Ectodermal cell (in vitro differentiated cells): ENCODE measurements at regions not wholly inside any gene's neighbourhood (a gene's known extent, or its start where the extent isn't known, plus 50 kb on each side); places are given as distances from the start of the nearest gene placed in this dataset.
"Not testable (repeated sequence)": the region's sequence is repeated elsewhere in the genome, so short reads cannot be mapped to it uniquely, and the experiment has no call there.

Experiments
- H3K27ac ChIP-seq: 2 replicates; pipeline ENCODE4 v1.7.0; 2013; ENCODE audit warnings: mild to moderate bottlenecking, low read depth, low read length; ENCODE audit not compliant: insufficient read depth, poor library complexity, severe bottlenecking
- H3K27me3 ChIP-seq: 2 replicates; pipeline ENCODE4 v1.7.0; 2013; ENCODE audit warnings: mild to moderate bottlenecking, low read length; ENCODE audit not compliant: insufficient read depth, control insufficient read depth, poor library complexity, severe bottlenecking
- H3K36me3 ChIP-seq: one replicate; pipeline ENCODE4 v1.7.0; 2013; ENCODE audit warnings: low read length; ENCODE audit not compliant: control insufficient read depth, insufficient read depth
- H3K4me1 ChIP-seq: one replicate; pipeline ENCODE4 v1.7.0; 2013; ENCODE audit warnings: low read length; ENCODE audit not compliant: control insufficient read depth, insufficient read depth
- H3K4me3 ChIP-seq: 2 replicates; pipeline ENCODE4 v1.7.0; 2013; ENCODE audit warnings: low read depth, low read length, control low read depth; ENCODE audit not compliant: insufficient read depth
- H3K9me3 ChIP-seq: 2 replicates; pipeline ENCODE4 v1.7.0; 2013; ENCODE audit warnings: mild to moderate bottlenecking, low read length, moderate library complexity; ENCODE audit not compliant: control insufficient read depth
- WGBS, 2 experiments: methylation state at CpG; one replicate each; pipeline ENCODE4 v1.1.7; 2013; ENCODE audit warnings: missing lambda C conversion rate in 2 of 2; 5-methylcytosine and 5-hydroxymethylcytosine counted together

GRCh38 chr3:161600173-161600572 is 103.6 kb downstream of the OTOL1 start:
- H3K27ac ChIP-seq: no peak overlapping the region
- H3K4me1 ChIP-seq: no peaks in the 10 kb centered on the region
- no peaks in the 10 kb centered on the region for H3K9me3 ChIP-seq
- H3K36me3 ChIP-seq: no peaks in the 10 kb centered on the region
- no peak overlapping the region for H3K4me3 ChIP-seq
- no peaks in the 10 kb centered on the region for H3K27me3 ChIP-seq
- 92 to 96% methylated on average over 5 of the region's 5 CpGs for WGBS, 2 experiments

GRCh38 chr3:161602475-161602874 is 105.9 kb downstream of the OTOL1 start:
- Histone ChIP-seq H3K9me3 (no peaks in the 10 kb centered on the region), H3K27me3 (no peaks in the 10 kb centered on the region), H3K36me3 (no peaks in the 10 kb centered on the region), H3K27ac (no peak overlapping the region), H3K4me1 (no peaks in the 10 kb centered on the region), H3K4me3 (no peak overlapping the region)
- 94 to 100% methylated on average over 1 of the region's 1 CpG for WGBS, 2 experiments

GRCh38 chr3:161602918-161603317 is 106.3 kb downstream of the OTOL1 start:
- Histone ChIP-seq H3K36me3 (no peaks in the 10 kb centered on the region), H3K4me1 (no peaks in the 10 kb centered on the region), H3K4me3 (no peak overlapping the region), H3K9me3 (no peaks in the 10 kb centered on the region), H3K27me3 (no peaks in the 10 kb centered on the region), H3K27ac (no peak overlapping the region)

- Histone ChIP-seq H3K36me3 (no peaks in the 10 kb centered on the region), H3K4me1 (no peaks in the 10 kb centered on the region), H3K4me3 (no peak overlapping the region), H3K27ac (no peak overlapping the region), H3K9me3 (no peaks in the 10 kb centered on the region), H3K27me3 (no peaks in the 10 kb centered on the region)
- WGBS, 2 experiments: 91 to 100% methylated on average over 1 of the region's 1 CpG
These were observed 110.4 kb downstream of the OTOL1 start for GRCh38 chr3:161607056-161607455.

- no peaks in the 10 kb centered on the region for H3K27me3 ChIP-seq
- no peaks in the 10 kb centered on the region for H3K36me3 ChIP-seq
- H3K4me3 ChIP-seq: no peak overlapping the region
- no peaks in the 10 kb centered on the region for H3K9me3 ChIP-seq
- WGBS, 2 experiments: 43% methylated on average over 1 of the region's 1 CpG; no CpG with 5 or more reads in 1 of the 2 experiments
- no peak overlapping the region for H3K27ac ChIP-seq
- H3K4me1 ChIP-seq: no peaks in the 10 kb centered on the region
These were observed 122.7 kb downstream of the OTOL1 start for GRCh38 chr3:161619351-161619750.

- 81 to 86% methylated on average over 2 of the region's 2 CpGs for WGBS, 2 experiments
- no peaks in the 10 kb centered on the region for H3K9me3 ChIP-seq
- H3K27ac ChIP-seq: no peak overlapping the region
- H3K4me1 ChIP-seq: no peaks in the 10 kb centered on the region
- no peaks in the 10 kb centered on the region for H3K27me3 ChIP-seq
- H3K36me3 ChIP-seq: no peaks in the 10 kb centered on the region
- no peak overlapping the region for H3K4me3 ChIP-seq
These were observed 134.2 kb downstream of the OTOL1 start for GRCh38 chr3:161630794-161631193.

GRCh38 chr3:161631536-161631935 is 134.9 kb downstream of the OTOL1 start:
- H3K4me1 ChIP-seq: no peaks in the 10 kb centered on the region
- no peak overlapping the region for H3K4me3 ChIP-seq
- H3K9me3 ChIP-seq: no peaks in the 10 kb centered on the region
- H3K27ac ChIP-seq: no peak overlapping the region
- no peaks in the 10 kb centered on the region for H3K36me3 ChIP-seq
- H3K27me3 ChIP-seq: no peaks in the 10 kb centered on the region

GRCh38 chr3:161637559-161637958 is 141.0 kb downstream of the OTOL1 start:
- Histone ChIP-seq H3K36me3 (no peaks in the 10 kb centered on the region), H3K9me3 (no peaks in the 10 kb centered on the region), H3K27me3 (no peaks in the 10 kb centered on the region), H3K27ac (no peak overlapping the region), H3K4me1 (no peaks in the 10 kb centered on the region), H3K4me3 (no peak overlapping the region)
- WGBS, 2 experiments: 79 to 81% methylated on average over 2 of the region's 2 CpGs

- H3K4me3 ChIP-seq, H3K9me3 ChIP-seq, H3K4me1 ChIP-seq, H3K27ac ChIP-seq, H3K36me3 ChIP-seq, H3K27me3 ChIP-seq: not testable (repeated sequence)
- 86 to 94% methylated on average over 4 to 5 of the region's 5 CpGs for WGBS, 2 experiments
These were observed 142.5 kb downstream of the OTOL1 start for GRCh38 chr3:161639095-161639494.

GRCh38 chr3:161640181-161640580 is 143.6 kb downstream of the OTOL1 start:
- H3K27me3 ChIP-seq: no peaks in the 10 kb centered on the region
- H3K9me3 ChIP-seq: no peaks in the 10 kb centered on the region
- no peak overlapping the region for H3K4me3 ChIP-seq
- H3K4me1 ChIP-seq: no peaks in the 10 kb centered on the region
- H3K36me3 ChIP-seq: no peaks in the 10 kb centered on the region
- no peak overlapping the region for H3K27ac ChIP-seq
- 50% methylated on average over 1 of the region's 1 CpG; no CpG with 5 or more reads in 1 of the 2 experiments for WGBS, 2 experiments

- no peak overlapping the region for H3K4me3 ChIP-seq
- no peaks in the 10 kb centered on the region for H3K9me3 ChIP-seq
- no peaks in the 10 kb centered on the region for H3K4me1 ChIP-seq
- no peaks in the 10 kb centered on the region for H3K27me3 ChIP-seq
- H3K27ac ChIP-seq: no peak overlapping the region
- no peaks in the 10 kb centered on the region for H3K36me3 ChIP-seq
- WGBS, 2 experiments: 92 to 96% methylated on average over 1 of the region's 1 CpG
These were observed 144.7 kb downstream of the OTOL1 start for GRCh38 chr3:161641287-161641686.
